ENCODE measurements at regions not wholly inside any gene's neighbourhood (a gene's known extent, or its start where the extent isn't known, plus 50 kb on each side); places are given as distances from the start of the nearest gene placed in this dataset.
A peak's percentile ranks its signal among the peaks of the same experiment; 100 is the strongest.

- no peak for TF ChIP-seq CTCF (IDR thresholded peaks at IDR 0.05; ENCODE audit: low read depth, low read length)
- no peak for DNase-seq (ENCODE audit: extremely low read depth, low read depth)
These were observed 665.4 kb upstream of the CBLB start for GRCh38 chr3:106534206-106534605.

- no peak for DNase-seq (ENCODE audit: extremely low read depth, low read depth)
- TF ChIP-seq CTCF (IDR thresholded peaks at IDR 0.05; ENCODE audit: low read depth, low read length), result no peak
These were observed 671.9 kb upstream of the CBLB start for GRCh38 chr3:106540743-106541142.

GRCh38 chr3:106542101-106542769 lies 673.4 kb upstream of the CBLB start:
- DNase-seq (ENCODE audit: extremely low read depth, low read depth), result no peak

GRCh38 chr3:106552351-106553043 lies 683.7 kb upstream of the CBLB start:
- no peak for TF ChIP-seq CTCF (IDR thresholded peaks at IDR 0.05; ENCODE audit: low read depth, low read length)
- DNase-seq (ENCODE audit: extremely low read depth, low read depth), result no peak

More at GRCh38 chr3:106542101-106542769, 673.4 kb upstream of the CBLB start:
- TF ChIP-seq CTCF (IDR thresholded peaks at IDR 0.05; ENCODE audit: low read depth, low read length), result no peak

- TF ChIP-seq CTCF (IDR thresholded peaks at IDR 0.05; ENCODE audit: low read depth, low read length), result no peak
- peak; percentile 41 for DNase-seq (ENCODE audit: extremely low read depth, low read depth)
These were observed 691.7 kb upstream of the CBLB start for GRCh38 chr3:106560451-106560966.

GRCh38 chr3:106566277-106566676 lies 697.5 kb upstream of the CBLB start:
- no peak for DNase-seq (ENCODE audit: extremely low read depth, low read depth)
- TF ChIP-seq CTCF (IDR thresholded peaks at IDR 0.05; ENCODE audit: low read depth, low read length), result no peak

GRCh38 chr3:106570426-106570825 lies 701.6 kb upstream of the CBLB start:
- no peak for TF ChIP-seq CTCF (IDR thresholded peaks at IDR 0.05; ENCODE audit: low read depth, low read length)
- DNase-seq (ENCODE audit: extremely low read depth, low read depth), result no peak
